Endodermal cell (in vitro differentiated cells): ENCODE measurements at regions not wholly inside any gene's neighbourhood (a gene's known extent, or its start where the extent isn't known, plus 50 kb on each side); places are given as distances from the start of the nearest gene placed in this dataset.

Experiments
- DNase-seq: peaks from one replicate; pipeline ENCODE4 v3.0.0-alpha.2; 2017
- H3K27ac ChIP-seq: 2 replicates; pipeline ENCODE4 v1.5.1; 2013; ENCODE audit warnings: mild to moderate bottlenecking, low read depth, low read length, moderate library complexity
- H3K27me3 ChIP-seq: 2 replicates; pipeline ENCODE4 v1.6.1; 2013; ENCODE audit warnings: mild to moderate bottlenecking, low read length, moderate library complexity; ENCODE audit not compliant: insufficient read depth, control insufficient read depth, poor library complexity, severe bottlenecking
- H3K36me3 ChIP-seq: 2 replicates; pipeline ENCODE4 v1.7.0; 2013; ENCODE audit warnings: mild to moderate bottlenecking, low read length, moderate library complexity; ENCODE audit not compliant: control insufficient read depth, insufficient read depth
- H3K4me1 ChIP-seq: one replicate; pipeline ENCODE4 v1.7.0; 2013; ENCODE audit warnings: low read length; ENCODE audit not compliant: control insufficient read depth, insufficient read depth
- H3K4me3 ChIP-seq: 2 replicates; pipeline ENCODE4 v1.5.1; 2013; ENCODE audit warnings: mild to moderate bottlenecking, low read length, moderate library complexity
- H3K9ac ChIP-seq: 2 replicates; pipeline ENCODE4 v1.6.1; 2013; ENCODE audit warnings: mild to moderate bottlenecking, low read length, moderate library complexity; ENCODE audit not compliant: poor library complexity, severe bottlenecking; ENCODE audit errors: extremely low read depth
- H3K9me3 ChIP-seq: 2 replicates; pipeline ENCODE4 v1.6.1; 2013; ENCODE audit warnings: mild to moderate bottlenecking, low read length, moderate library complexity; ENCODE audit not compliant: control insufficient read depth
- H3K27ac Mint-ChIP-seq: 2 replicates; pipeline ENCODE4 v1.8.0; 2020; ENCODE audit warnings: mixed read lengths
- H3K27me3 Mint-ChIP-seq: 2 replicates; pipeline ENCODE4 v1.8.0; 2021; ENCODE audit warnings: mild to moderate bottlenecking, mixed read lengths; ENCODE audit not compliant: insufficient read depth
- H3K36me3 Mint-ChIP-seq: 2 replicates; pipeline ENCODE4 v1.8.0; 2020; ENCODE audit warnings: low read depth, mixed read lengths
- H3K4me1 Mint-ChIP-seq: 2 replicates; pipeline ENCODE4 v1.8.0; 2020; ENCODE audit warnings: mixed read lengths
- H3K4me3 Mint-ChIP-seq: 2 replicates; pipeline ENCODE4 v1.8.0; 2020; ENCODE audit warnings: mild to moderate bottlenecking, moderate library complexity, mixed read lengths
- H3K9me3 Mint-ChIP-seq: 2 replicates; pipeline ENCODE4 v1.8.0; 2020; ENCODE audit warnings: mild to moderate bottlenecking, mixed read lengths
- CTCF ChIP-seq: fragments of 200-600 bp; sonication (generic); conservative IDR thresholded peaks from 2 replicates; pipeline ENCODE4 v1.5.0; 2021; ENCODE audit warnings: antibody characterized with exemption, mild to moderate bottlenecking
- WGBS, 2 experiments: methylation state at CpG; one replicate each; pipeline versions ENCODE4 v1.1.5 to v1.1.7; 2013; ENCODE audit warnings: missing lambda C conversion rate in 2 of 2, mixed read lengths in 1 of 2; ENCODE audit not compliant: insufficient coverage in 1 of 2, insufficient read length in 1 of 2; 5-methylcytosine and 5-hydroxymethylcytosine counted together

- H3K4me1 Mint-ChIP-seq, result peaks cover 45% of the 10 kb centered on the region
- Histone ChIP-seq H3K27me3 (no peaks in the 10 kb centered on the region), H3K4me1 (peaks cover 14% of the 10 kb centered on the region), H3K9me3 (peaks cover 5% of the 10 kb centered on the region), H3K27ac (no peak overlapping the region), H3K4me3 (no peak overlapping the region), H3K36me3 (no peaks in the 10 kb centered on the region), H3K9ac (no peak overlapping the region)
- H3K27me3 Mint-ChIP-seq, result no peaks in the 10 kb centered on the region
- H3K27ac Mint-ChIP-seq, result no peak overlapping the region
- H3K9me3 Mint-ChIP-seq, result peaks cover 7% of the 10 kb centered on the region
- H3K4me3 Mint-ChIP-seq, result no peak overlapping the region
- DNase-seq, result no peak
- 96 to 100% methylated on average over 1 to 2 of the region's 2 CpGs for WGBS, 2 experiments
- no peaks in the 10 kb centered on the region for H3K36me3 Mint-ChIP-seq
- TF ChIP-seq CTCF, result no peak
These were observed 170.0 kb downstream of the VEGFA start for GRCh38 chr6:43940071-43940392.

DNA sequence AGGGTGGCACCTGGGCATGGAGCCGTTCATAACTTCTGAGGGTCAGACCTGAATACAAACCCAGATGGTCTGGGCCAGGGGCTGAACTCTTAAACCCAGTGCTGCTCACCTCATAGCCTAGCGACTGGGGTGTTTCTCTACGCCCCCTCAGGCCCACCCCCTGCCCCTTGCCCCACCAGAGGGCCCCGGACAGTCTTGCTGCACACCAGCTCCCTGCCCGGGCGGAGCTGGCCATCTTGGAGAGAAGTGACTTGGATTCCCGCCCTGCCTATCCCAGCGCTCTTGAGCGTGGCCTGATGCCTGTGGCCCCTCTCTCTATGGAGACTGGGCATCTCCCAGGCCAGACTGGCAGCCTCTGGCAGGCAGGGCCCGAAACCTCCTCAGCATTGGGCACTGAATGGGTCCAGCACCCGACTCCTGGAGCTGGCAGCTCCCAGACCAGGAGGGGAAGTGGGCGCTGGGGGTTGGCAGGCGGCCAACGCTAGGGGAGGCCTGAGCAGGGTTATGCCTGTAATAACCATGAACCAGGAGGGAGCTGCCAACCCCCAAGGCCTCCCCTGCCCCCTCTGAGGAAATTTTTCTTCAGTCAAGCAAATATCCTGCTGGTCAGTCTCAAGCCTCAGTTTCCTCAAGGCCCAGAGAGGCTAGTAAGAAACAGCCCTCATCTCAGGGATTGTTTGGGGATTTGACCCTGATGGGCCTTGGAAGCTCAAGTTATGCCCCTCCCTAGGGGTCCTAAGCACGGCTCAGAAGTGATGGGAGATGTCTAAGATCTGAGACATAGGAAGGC, 169.5 kb downstream of the VEGFA start:
- H3K4me1 ChIP-seq, result peaks cover 14% of the 10 kb centered on the region
- H3K4me3 ChIP-seq, result no peak overlapping the region
- H3K27me3 ChIP-seq, result no peaks in the 10 kb centered on the region
- H3K36me3 Mint-ChIP-seq, result no peaks in the 10 kb centered on the region
- DNase-seq, result peak; percentile 43
- peaks cover 45% of the 10 kb centered on the region for H3K4me1 Mint-ChIP-seq
- no peak overlapping the region for H3K27ac Mint-ChIP-seq
- peaks cover 2% of the 10 kb centered on the region for H3K9me3 Mint-ChIP-seq
- H3K9me3 ChIP-seq, result no peaks in the 10 kb centered on the region
- 95 to 96% methylated on average over 3 to 15 of the region's 15 CpGs for WGBS, 2 experiments
- H3K27ac ChIP-seq, result no peak overlapping the region
- no peak for TF ChIP-seq CTCF
- no peak overlapping the region for H3K4me3 Mint-ChIP-seq
- H3K9ac ChIP-seq, result no peak overlapping the region
- no peaks in the 10 kb centered on the region for H3K36me3 ChIP-seq
- no peaks in the 10 kb centered on the region for H3K27me3 Mint-ChIP-seq

- H3K4me1 Mint-ChIP-seq, result peaks cover 54% of the 10 kb centered on the region
- no peaks in the 10 kb centered on the region for H3K27me3 Mint-ChIP-seq
- Histone ChIP-seq H3K27ac (no peak overlapping the region), H3K9me3 (no peaks in the 10 kb centered on the region), H3K4me1 (peaks cover 19% of the 10 kb centered on the region), H3K27me3 (no peaks in the 10 kb centered on the region), H3K4me3 (peak overlapping the region; percentile 43), H3K9ac (no peak overlapping the region), H3K36me3 (no peaks in the 10 kb centered on the region)
- 77 to 90% methylated on average over 17 to 18 of the region's 18 CpGs for WGBS, 2 experiments
- DNase-seq, result peak; percentile 44
- no peaks in the 10 kb centered on the region for H3K36me3 Mint-ChIP-seq
- TF ChIP-seq CTCF, result no peak
- peak overlapping the region; percentile 10 for H3K4me3 Mint-ChIP-seq
- peak overlapping the region; percentile 15 for H3K27ac Mint-ChIP-seq
- H3K9me3 Mint-ChIP-seq, result no peaks in the 10 kb centered on the region
These were observed 168.4 kb downstream of the VEGFA start for GRCh38 chr6:43938178-43939105.
